Mucosa of descending colon (tissue), 3 donors: ENCODE measurements at regions not wholly inside any gene's neighbourhood (a gene's known extent, or its start where the extent isn't known, plus 50 kb on each side); places are given as distances from the start of the nearest gene placed in this dataset.
"Not testable (repeated sequence)": the region's sequence is repeated elsewhere in the genome, so short reads cannot be mapped to it uniquely, and the experiment has no call there.

ENCODE experiments used
- ATAC-seq: fragments of 200-7000 bp; cut with Tn5 transposase; one replicate; pipeline ENCODE4 v1.9.1; 2020; ENCODE audit warnings: mild to moderate bottlenecking, moderate library complexity
- DNase-seq, 3 donors: peaks; one replicate each; pipeline ENCODE4 v3.0.0-alpha.2; 2020
- H3K36me3 ChIP-seq: fragments of 200-600 bp; one replicate; pipeline ENCODE4 v1.8.0; 2021; ENCODE audit warnings: low read depth, mild to moderate bottlenecking
- H3K4me1 ChIP-seq: fragments of 200-600 bp; one replicate; pipeline ENCODE4 v1.8.0; 2021; ENCODE audit warnings: low read depth, mild to moderate bottlenecking
- H3K4me3 ChIP-seq: fragments of 200-600 bp; one replicate; pipeline ENCODE4 v1.8.0; 2021; ENCODE audit warnings: mild to moderate bottlenecking
- H3K9me3 ChIP-seq: fragments of 200-600 bp; one replicate; pipeline ENCODE4 v1.8.0; 2021; ENCODE audit warnings: mild to moderate bottlenecking
- CTCF ChIP-seq: fragments of 200-600 bp; IDR thresholded peaks from one replicate; pipeline ENCODE4 v1.8.0; 2022; ENCODE audit warnings: antibody characterized with exemption, mild to moderate bottlenecking
- intact Hi-C, 2 donors: fragments of 100-400 bp; cut with DNase I in 1 of 2; cut with micrococcal nuclease in 1 of 2; formaldehyde crosslinking; loops; one replicate each; pipeline versions ENCODE4 v1.11.0 to v1.11.1; 2022; cut with DNase I, micrococcal nuclease
- donor health status: DM: no; HTN: no; CAD: no; lungs with moderate emphysema.
- donor health status: DM: no; HTN: no; CAD: no.
- donor health status: DM: no; HTN: yes; CAD: no.

GRCh38 chr6:166236596-166236995 lies 68.9 kb upstream of the TBXT start:
- Histone ChIP-seq H3K36me3 (no peaks in the 10 kb centered on the region), H3K9me3 (no peaks in the 10 kb centered on the region), H3K4me3 (no peak overlapping the region), H3K4me1 (no peaks in the 10 kb centered on the region)
- ATAC-seq: no peak
- no peak for TF ChIP-seq CTCF
- intact Hi-C loops: no loop called here
- no peak for DNase-seq

GRCh38 chr6:166235666-166236292 lies 68.1 kb upstream of the TBXT start:
- DNase-seq: no peak
- no peaks in the 10 kb centered on the region for H3K36me3 ChIP-seq
- no peaks in the 10 kb centered on the region for H3K9me3 ChIP-seq
- no peaks in the 10 kb centered on the region for H3K4me1 ChIP-seq
- H3K4me3 ChIP-seq: no peak overlapping the region
- no peak for TF ChIP-seq CTCF
- no peak for ATAC-seq
- intact Hi-C loops: no loop called here

- H3K4me3 ChIP-seq, intact Hi-C loops, DNase-seq: not testable (repeated sequence)
Measured at GRCh38 chr6:166231181-166231580, 63.5 kb upstream of the TBXT start.

GRCh38 chr6:166228839-166229528 lies 61.3 kb upstream of the TBXT start:
- Histone ChIP-seq H3K36me3 (no peaks in the 10 kb centered on the region), H3K9me3 (no peaks in the 10 kb centered on the region), H3K4me1 (no peaks in the 10 kb centered on the region), H3K4me3 (no peak overlapping the region)
- TF ChIP-seq CTCF: no peak
- intact Hi-C loops: no loop called here
- peak in 1 of 3 donors; percentile 46 for DNase-seq
- ATAC-seq: peak; percentile 63

More at GRCh38 chr6:166231181-166231580, 63.5 kb upstream of the TBXT start:
- not testable (repeated sequence) for H3K4me1 ChIP-seq, ATAC-seq, H3K36me3 ChIP-seq, H3K9me3 ChIP-seq

- no peak for TF ChIP-seq CTCF
- Histone ChIP-seq H3K9me3 (no peaks in the 10 kb centered on the region), H3K36me3 (no peaks in the 10 kb centered on the region), H3K4me3 (no peak overlapping the region), H3K4me1 (no peaks in the 10 kb centered on the region)
- intact Hi-C loops: no loop called here
- DNase-seq: no peak
- no peak for ATAC-seq
Measured at GRCh38 chr6:166228425-166228824, 60.8 kb upstream of the TBXT start.

- TF ChIP-seq CTCF: no peak
- ATAC-seq (no peak), DNase-seq (no peak)
- Histone ChIP-seq H3K4me1 (no peaks in the 10 kb centered on the region), H3K9me3 (no peaks in the 10 kb centered on the region), H3K36me3 (no peaks in the 10 kb centered on the region), H3K4me3 (no peak overlapping the region)
- intact Hi-C loops: no loop called here
Measured at GRCh38 chr6:166223079-166223478, 55.4 kb upstream of the TBXT start.
